ENCODE measurements at regions not wholly inside any gene's neighbourhood (a gene's known extent, or its start where the extent isn't known, plus 50 kb on each side); places are given as distances from the start of the nearest gene placed in this dataset.

DNA sequence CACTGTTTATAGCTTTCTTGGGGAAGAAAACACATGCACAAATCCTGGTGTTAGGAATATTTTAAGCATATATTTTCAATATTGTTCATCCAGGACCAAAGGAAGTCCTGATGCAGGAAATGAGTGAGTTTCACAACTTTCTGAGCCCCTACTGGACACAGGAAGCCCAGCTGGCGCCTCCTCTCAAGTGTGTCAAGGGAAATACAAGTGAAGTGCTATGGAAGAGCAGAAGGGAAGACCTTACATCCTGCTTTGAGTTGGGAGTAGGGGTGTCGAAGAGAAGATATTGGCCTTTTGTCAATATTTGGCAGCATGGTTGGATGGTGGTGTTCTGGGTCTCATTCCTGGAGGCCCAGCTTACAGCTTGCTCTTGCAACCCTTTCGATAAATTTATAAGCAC lies 66.1 kb upstream of the ZDHHC17 start:
- no peak for DNase-seq
- Histone ChIP-seq H3K27ac (ENCODE audit: insufficient read depth, low read length, poor library complexity, severe bottlenecking) (no peak overlapping the region), H3K4me1 (ENCODE audit: control insufficient read depth, insufficient read depth, low read length, poor library complexity, severe bottlenecking) (no peaks in the 10 kb centered on the region), H3K36me3 (ENCODE audit: control insufficient read depth, insufficient read depth, low read length) (no peaks in the 10 kb centered on the region), H3K27me3 (replicated peaks; ENCODE audit: control insufficient read depth, insufficient read depth, low read length, poor library complexity, severe bottlenecking) (no peaks in the 10 kb centered on the region), H3K4me3 (ENCODE audit: insufficient read depth, low read depth, low read length, poor library complexity, severe bottlenecking) (no peak overlapping the region), H3K9me3 (ENCODE audit: control insufficient read depth, low read length) (no peaks in the 10 kb centered on the region)

DNA sequence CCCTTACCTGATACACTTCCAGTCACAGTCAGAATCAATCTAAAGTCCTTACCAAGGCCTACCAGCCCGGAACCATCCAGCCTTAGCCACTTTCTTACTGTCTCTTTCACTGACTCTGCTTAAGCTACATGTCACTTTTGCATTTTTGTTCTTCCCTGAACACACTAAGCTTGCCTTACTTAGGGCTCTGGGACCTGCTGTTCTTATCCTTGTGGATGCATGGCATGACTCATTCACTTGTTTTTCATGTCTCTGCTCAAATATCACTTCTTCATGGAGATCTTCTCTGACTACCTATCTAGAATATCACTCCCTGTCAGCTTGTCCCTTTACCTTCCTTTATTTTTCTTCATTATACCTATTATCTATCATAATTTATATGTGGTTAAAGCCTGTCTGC lies 65.6 kb upstream of the ZDHHC17 start:
- Histone ChIP-seq H3K4me3 (ENCODE audit: insufficient read depth, low read depth, low read length, poor library complexity, severe bottlenecking) (no peak overlapping the region), H3K9me3 (ENCODE audit: control insufficient read depth, low read length) (no peaks in the 10 kb centered on the region), H3K27me3 (replicated peaks; ENCODE audit: control insufficient read depth, insufficient read depth, low read length, poor library complexity, severe bottlenecking) (no peaks in the 10 kb centered on the region)

DNA sequence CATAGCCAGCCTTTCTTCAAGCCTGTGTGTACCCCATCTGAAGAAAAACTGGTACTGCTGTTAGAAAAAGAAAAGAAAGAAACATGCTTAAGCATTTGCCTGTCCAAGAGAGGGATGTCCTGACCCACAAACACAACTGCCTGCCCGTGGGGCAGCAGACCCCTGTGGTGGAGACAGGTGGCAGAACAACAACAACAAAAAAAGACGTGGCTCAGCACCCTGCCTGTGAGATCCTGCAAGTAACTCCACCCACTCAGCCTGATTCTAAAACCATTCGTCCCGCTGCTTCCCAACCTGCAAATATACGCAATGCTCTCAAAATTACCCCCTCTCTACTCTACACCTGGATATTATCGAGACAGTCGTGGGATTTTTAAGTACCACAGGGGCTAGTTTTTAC lies 64.9 kb upstream of the ZDHHC17 start:
- Histone ChIP-seq H3K36me3 (ENCODE audit: control insufficient read depth, insufficient read depth, low read length) (no peaks in the 10 kb centered on the region), H3K27ac (ENCODE audit: insufficient read depth, low read length, poor library complexity, severe bottlenecking) (no peak overlapping the region), H3K4me1 (ENCODE audit: control insufficient read depth, insufficient read depth, low read length, poor library complexity, severe bottlenecking) (no peaks in the 10 kb centered on the region), H3K4me3 (ENCODE audit: insufficient read depth, low read depth, low read length, poor library complexity, severe bottlenecking) (no peak overlapping the region), H3K27me3 (replicated peaks; ENCODE audit: control insufficient read depth, insufficient read depth, low read length, poor library complexity, severe bottlenecking) (no peaks in the 10 kb centered on the region), H3K9me3 (ENCODE audit: control insufficient read depth, low read length) (no peaks in the 10 kb centered on the region)
- no peak for DNase-seq

More for the DNA sequence above, 65.6 kb upstream of the ZDHHC17 start:
- H3K27ac ChIP-seq (ENCODE audit: insufficient read depth, low read length, poor library complexity, severe bottlenecking) = no peak overlapping the region
- no peak for DNase-seq
- no peaks in the 10 kb centered on the region for H3K4me1 ChIP-seq (ENCODE audit: control insufficient read depth, insufficient read depth, low read length, poor library complexity, severe bottlenecking)
- H3K36me3 ChIP-seq (ENCODE audit: control insufficient read depth, insufficient read depth, low read length) = no peaks in the 10 kb centered on the region

DNA sequence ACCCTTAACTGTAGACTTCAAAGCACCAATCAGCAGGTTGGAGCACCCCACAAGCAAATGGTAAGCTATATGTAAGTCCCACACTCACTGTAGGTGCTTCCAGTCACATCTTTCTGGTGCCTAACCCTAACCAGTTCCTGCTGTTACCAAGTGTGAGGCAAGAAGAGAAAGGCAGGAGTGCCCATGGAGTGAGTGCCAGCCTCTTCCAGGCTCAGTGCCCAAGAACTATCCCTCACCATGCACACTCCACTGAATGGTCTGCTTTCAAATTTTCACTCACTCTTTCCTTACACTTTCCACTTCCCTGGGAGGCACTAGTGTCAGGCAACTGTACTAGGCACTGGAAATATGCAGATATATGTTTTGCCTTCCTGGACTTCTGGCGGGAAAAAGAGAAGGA lies 62.2 kb upstream of the ZDHHC17 start:
- H3K36me3 ChIP-seq (ENCODE audit: control insufficient read depth, insufficient read depth, low read length) = no peaks in the 10 kb centered on the region
- H3K4me1 ChIP-seq (ENCODE audit: control insufficient read depth, insufficient read depth, low read length, poor library complexity, severe bottlenecking) = no peaks in the 10 kb centered on the region
- no peak overlapping the region for H3K27ac ChIP-seq (ENCODE audit: insufficient read depth, low read length, poor library complexity, severe bottlenecking)
- H3K9me3 ChIP-seq (ENCODE audit: control insufficient read depth, low read length) = no peaks in the 10 kb centered on the region
- no peaks in the 10 kb centered on the region for H3K27me3 ChIP-seq (replicated peaks; ENCODE audit: control insufficient read depth, insufficient read depth, low read length, poor library complexity, severe bottlenecking)
- no peak overlapping the region for H3K4me3 ChIP-seq (ENCODE audit: insufficient read depth, low read depth, low read length, poor library complexity, severe bottlenecking)
- DNase-seq = no peak

DNA sequence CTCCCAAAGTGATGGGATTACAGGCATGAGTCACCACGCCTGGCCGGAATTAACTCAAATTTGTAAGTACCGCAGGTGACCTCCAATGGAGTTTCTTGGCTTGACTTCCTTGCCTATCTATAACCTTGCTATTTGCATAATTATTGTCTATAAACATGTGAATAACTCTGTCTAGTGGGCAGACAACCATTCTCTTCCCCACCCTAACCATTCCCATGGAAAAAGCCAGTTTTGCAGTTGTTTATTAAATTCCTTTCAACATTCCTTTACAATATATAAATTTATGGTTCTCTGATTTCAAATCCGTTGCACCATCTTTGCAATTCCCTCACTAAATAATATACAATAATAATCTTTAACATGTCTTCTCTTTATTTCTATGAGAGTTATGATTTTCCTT lies 61.0 kb upstream of the ZDHHC17 start:
- H3K4me1 ChIP-seq (ENCODE audit: control insufficient read depth, insufficient read depth, low read length, poor library complexity, severe bottlenecking) = no peaks in the 10 kb centered on the region
- H3K36me3 ChIP-seq (ENCODE audit: control insufficient read depth, insufficient read depth, low read length) = no peaks in the 10 kb centered on the region
- no peak overlapping the region for H3K4me3 ChIP-seq (ENCODE audit: insufficient read depth, low read depth, low read length, poor library complexity, severe bottlenecking)
- H3K27ac ChIP-seq (ENCODE audit: insufficient read depth, low read length, poor library complexity, severe bottlenecking) = no peak overlapping the region
- no peaks in the 10 kb centered on the region for H3K9me3 ChIP-seq (ENCODE audit: control insufficient read depth, low read length)
- no peaks in the 10 kb centered on the region for H3K27me3 ChIP-seq (replicated peaks; ENCODE audit: control insufficient read depth, insufficient read depth, low read length, poor library complexity, severe bottlenecking)
- DNase-seq = no peak

DNA sequence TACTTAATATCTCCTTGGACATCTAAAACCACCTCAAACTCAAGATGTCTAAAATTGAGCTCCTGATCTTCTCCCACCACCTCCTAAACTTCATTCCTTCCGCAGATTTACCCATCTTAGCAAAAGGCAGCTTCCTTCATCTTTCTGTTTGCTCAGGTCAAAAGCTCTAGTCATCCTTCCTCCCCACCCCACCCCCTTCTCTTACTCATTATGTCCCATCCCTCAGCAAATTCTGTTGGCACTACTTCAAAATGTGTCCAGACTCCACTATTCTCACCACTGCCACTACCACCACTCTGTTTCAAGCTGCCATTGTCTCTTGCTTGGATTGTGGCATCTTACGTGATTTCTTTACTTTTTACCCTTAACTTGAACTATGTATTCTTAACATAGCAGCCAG lies 59.2 kb upstream of the ZDHHC17 start:
- Histone ChIP-seq H3K9me3 (ENCODE audit: control insufficient read depth, low read length) (no peaks in the 10 kb centered on the region), H3K4me1 (ENCODE audit: control insufficient read depth, insufficient read depth, low read length, poor library complexity, severe bottlenecking) (no peaks in the 10 kb centered on the region), H3K27ac (ENCODE audit: insufficient read depth, low read length, poor library complexity, severe bottlenecking) (no peak overlapping the region), H3K4me3 (ENCODE audit: insufficient read depth, low read depth, low read length, poor library complexity, severe bottlenecking) (no peak overlapping the region), H3K27me3 (replicated peaks; ENCODE audit: control insufficient read depth, insufficient read depth, low read length, poor library complexity, severe bottlenecking) (no peaks in the 10 kb centered on the region), H3K36me3 (ENCODE audit: control insufficient read depth, insufficient read depth, low read length) (no peaks in the 10 kb centered on the region)
- DNase-seq = no peak

DNA sequence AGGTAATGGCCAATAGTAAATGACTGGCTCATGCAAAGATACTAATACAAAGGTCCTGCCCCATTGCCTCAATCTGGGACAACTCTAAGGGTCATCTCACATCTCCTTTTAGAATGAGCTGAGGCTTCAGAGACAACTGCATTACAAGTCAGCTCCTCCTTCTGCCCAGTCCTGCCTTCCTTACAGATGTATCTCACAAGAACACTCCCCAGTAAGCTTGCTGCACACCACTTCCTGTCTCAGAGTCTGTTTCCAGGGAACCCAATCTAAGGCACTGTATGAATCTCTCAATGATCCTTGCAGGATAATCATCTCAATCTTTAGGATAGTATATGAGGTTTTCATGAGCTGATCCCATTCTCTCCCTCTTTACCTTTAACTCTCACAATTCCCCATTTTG lies 57.8 kb upstream of the ZDHHC17 start:
- H3K27me3 ChIP-seq (replicated peaks; ENCODE audit: control insufficient read depth, insufficient read depth, low read length, poor library complexity, severe bottlenecking) = no peaks in the 10 kb centered on the region
- no peaks in the 10 kb centered on the region for H3K4me1 ChIP-seq (ENCODE audit: control insufficient read depth, insufficient read depth, low read length, poor library complexity, severe bottlenecking)
- H3K4me3 ChIP-seq (ENCODE audit: insufficient read depth, low read depth, low read length, poor library complexity, severe bottlenecking) = no peak overlapping the region
- no peaks in the 10 kb centered on the region for H3K9me3 ChIP-seq (ENCODE audit: control insufficient read depth, low read length)
- no peak for DNase-seq
- no peak overlapping the region for H3K27ac ChIP-seq (ENCODE audit: insufficient read depth, low read length, poor library complexity, severe bottlenecking)
- no peaks in the 10 kb centered on the region for H3K36me3 ChIP-seq (ENCODE audit: control insufficient read depth, insufficient read depth, low read length)

DNA sequence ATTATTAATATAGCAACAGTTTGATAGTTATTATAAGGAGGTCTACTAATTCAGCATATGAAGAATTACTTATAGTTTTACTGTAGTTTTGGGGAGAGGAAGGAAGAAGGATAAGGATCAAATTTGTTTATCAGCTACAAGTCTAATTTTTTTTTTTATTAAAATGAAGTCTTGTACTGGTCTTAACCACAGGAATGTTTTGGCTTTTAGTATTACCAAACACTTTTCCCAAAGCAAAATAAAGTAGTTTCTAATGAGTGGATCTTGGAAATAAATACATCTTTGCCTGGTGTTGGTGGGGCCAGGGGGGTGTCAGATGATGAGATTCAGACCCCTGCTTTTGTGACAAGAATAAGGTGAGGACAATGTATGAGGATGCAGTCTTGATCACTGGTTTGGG lies 57.2 kb upstream of the ZDHHC17 start:
- no peaks in the 10 kb centered on the region for H3K27me3 ChIP-seq (replicated peaks; ENCODE audit: control insufficient read depth, insufficient read depth, low read length, poor library complexity, severe bottlenecking)
- H3K36me3 ChIP-seq (ENCODE audit: control insufficient read depth, insufficient read depth, low read length) = no peaks in the 10 kb centered on the region
- H3K4me1 ChIP-seq (ENCODE audit: control insufficient read depth, insufficient read depth, low read length, poor library complexity, severe bottlenecking) = no peaks in the 10 kb centered on the region
- no peak for DNase-seq
- no peaks in the 10 kb centered on the region for H3K9me3 ChIP-seq (ENCODE audit: control insufficient read depth, low read length)
- no peak overlapping the region for H3K4me3 ChIP-seq (ENCODE audit: insufficient read depth, low read depth, low read length, poor library complexity, severe bottlenecking)
- H3K27ac ChIP-seq (ENCODE audit: insufficient read depth, low read length, poor library complexity, severe bottlenecking) = no peak overlapping the region

DNA sequence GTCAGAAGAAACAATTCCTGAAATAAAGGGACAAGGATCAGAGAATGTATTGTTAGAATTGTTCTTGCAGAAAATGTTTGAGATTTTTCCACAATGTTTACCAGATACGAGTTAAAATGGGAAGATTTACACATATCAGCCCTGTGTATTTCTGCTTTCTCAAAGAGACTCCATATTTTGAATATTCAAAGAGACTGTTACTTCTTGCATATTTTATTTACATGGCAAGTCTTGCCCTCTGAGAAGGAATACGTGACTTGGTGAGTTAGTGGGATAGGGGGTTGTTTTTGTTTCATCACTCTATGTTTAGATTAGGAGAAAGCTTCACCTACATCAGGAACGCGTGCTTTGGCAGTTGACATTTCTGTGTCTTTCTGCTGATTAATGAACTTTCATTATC lies 56.1 kb upstream of the ZDHHC17 start:
- no peaks in the 10 kb centered on the region for H3K36me3 ChIP-seq (ENCODE audit: control insufficient read depth, insufficient read depth, low read length)
- H3K4me1 ChIP-seq (ENCODE audit: control insufficient read depth, insufficient read depth, low read length, poor library complexity, severe bottlenecking) = no peaks in the 10 kb centered on the region
- H3K9me3 ChIP-seq (ENCODE audit: control insufficient read depth, low read length) = no peaks in the 10 kb centered on the region
- no peak overlapping the region for H3K4me3 ChIP-seq (ENCODE audit: insufficient read depth, low read depth, low read length, poor library complexity, severe bottlenecking)
- no peak for DNase-seq
- no peak overlapping the region for H3K27ac ChIP-seq (ENCODE audit: insufficient read depth, low read length, poor library complexity, severe bottlenecking)
- no peaks in the 10 kb centered on the region for H3K27me3 ChIP-seq (replicated peaks; ENCODE audit: control insufficient read depth, insufficient read depth, low read length, poor library complexity, severe bottlenecking)

DNA sequence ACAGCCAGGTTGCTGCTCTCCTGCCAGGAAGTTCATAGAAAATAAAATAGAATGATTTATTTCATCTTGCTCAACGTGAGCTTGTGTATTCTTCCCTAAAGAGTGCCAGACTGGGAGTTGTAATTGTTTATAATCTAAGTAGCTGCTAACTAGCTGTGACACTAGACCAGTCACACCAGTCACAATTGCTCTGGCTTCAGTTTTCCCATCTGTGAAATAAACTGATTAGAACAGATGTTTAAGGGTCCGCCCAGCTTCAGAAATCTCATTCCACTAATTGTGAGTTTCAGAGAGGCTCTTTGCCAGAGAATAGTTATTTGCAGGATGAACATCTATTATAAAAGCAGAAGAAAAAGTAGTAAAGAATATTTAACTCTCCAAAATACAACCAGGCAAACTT lies 55.6 kb upstream of the ZDHHC17 start:
- Histone ChIP-seq H3K36me3 (ENCODE audit: control insufficient read depth, insufficient read depth, low read length) (no peaks in the 10 kb centered on the region), H3K4me3 (ENCODE audit: insufficient read depth, low read depth, low read length, poor library complexity, severe bottlenecking) (no peak overlapping the region), H3K27ac (ENCODE audit: insufficient read depth, low read length, poor library complexity, severe bottlenecking) (no peak overlapping the region), H3K9me3 (ENCODE audit: control insufficient read depth, low read length) (no peaks in the 10 kb centered on the region), H3K4me1 (ENCODE audit: control insufficient read depth, insufficient read depth, low read length, poor library complexity, severe bottlenecking) (no peaks in the 10 kb centered on the region), H3K27me3 (replicated peaks; ENCODE audit: control insufficient read depth, insufficient read depth, low read length, poor library complexity, severe bottlenecking) (no peaks in the 10 kb centered on the region)
- no peak for DNase-seq

DNA sequence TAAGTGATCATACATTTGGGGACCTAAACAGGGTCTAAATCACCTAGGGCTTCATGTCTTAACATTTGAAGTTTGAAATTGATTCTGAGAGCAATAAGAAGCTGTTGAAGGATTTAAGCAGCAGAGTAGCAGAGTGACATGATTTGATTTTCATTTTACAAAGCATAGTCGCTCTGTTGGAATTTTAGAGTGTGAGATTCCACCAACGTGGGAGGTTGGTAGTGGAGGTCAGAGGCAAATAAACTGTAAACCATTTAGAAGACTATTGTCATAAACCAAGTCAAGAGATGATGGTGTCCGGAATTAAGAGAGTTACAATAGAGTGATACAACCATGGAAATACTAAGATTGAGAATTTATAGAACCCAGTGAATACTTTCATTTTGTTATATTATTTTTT lies 52.7 kb upstream of the ZDHHC17 start:
- H3K27me3 ChIP-seq (replicated peaks; ENCODE audit: control insufficient read depth, insufficient read depth, low read length, poor library complexity, severe bottlenecking) = no peaks in the 10 kb centered on the region
- H3K9me3 ChIP-seq (ENCODE audit: control insufficient read depth, low read length) = no peaks in the 10 kb centered on the region
- no peak for DNase-seq
- H3K4me3 ChIP-seq (ENCODE audit: insufficient read depth, low read depth, low read length, poor library complexity, severe bottlenecking) = no peak overlapping the region
- H3K36me3 ChIP-seq (ENCODE audit: control insufficient read depth, insufficient read depth, low read length) = no peaks in the 10 kb centered on the region
- H3K4me1 ChIP-seq (ENCODE audit: control insufficient read depth, insufficient read depth, low read length, poor library complexity, severe bottlenecking) = no peaks in the 10 kb centered on the region
- H3K27ac ChIP-seq (ENCODE audit: insufficient read depth, low read length, poor library complexity, severe bottlenecking) = no peak overlapping the region
